ACHN (cell line): ENCODE measurements at regions not wholly inside any gene's neighbourhood (a gene's known extent, or its start where the extent isn't known, plus 50 kb on each side); places are given as distances from the start of the nearest gene placed in this dataset.
"Not testable (repeated sequence)": the region's sequence is repeated elsewhere in the genome, so short reads cannot be mapped to it uniquely, and the experiment has no call there.

Experiments
- DNase-seq: peaks from one replicate; pipeline ENCODE4 v3.0.0-alpha.2; 2015
- in situ Hi-C: cut with HindIII; loops from 2 replicates; pipeline ENCODE4 v1.10.0; 2017; ENCODE audit warnings: low sequenced_read_pairs, low pct_ligation_motif_present, low pct_unique_long_range_greater_than_20kb

- in situ Hi-C loops, result no loop called here
- no peak for DNase-seq
Observed at GRCh38 chr1:90291431-90292216, 296.7 kb downstream of the ZNF326 start.

- in situ Hi-C loops, result no loop called here
- no peak for DNase-seq
Observed at GRCh38 chr1:90282811-90283210, 287.9 kb downstream of the ZNF326 start.

- DNase-seq, in situ Hi-C loops: not testable (repeated sequence)
Observed at GRCh38 chr1:90281886-90282285, 287.0 kb downstream of the ZNF326 start.

GRCh38 chr1:90277270-90277669 lies 282.4 kb downstream of the ZNF326 start:
- in situ Hi-C loops, result no loop called here
- no peak for DNase-seq

- DNase-seq, result no peak
- in situ Hi-C loops, result no loop called here
Observed at GRCh38 chr1:90274376-90274775, 279.5 kb downstream of the ZNF326 start.

GRCh38 chr1:90273241-90273774 lies 278.4 kb downstream of the ZNF326 start:
- in situ Hi-C loops, result no loop called here
- DNase-seq, result no peak

GRCh38 chr1:90262791-90263190 lies 267.9 kb downstream of the ZNF326 start:
- in situ Hi-C loops, result no loop called here
- no peak for DNase-seq

- DNase-seq, result no peak
- in situ Hi-C loops, result no loop called here
Observed at GRCh38 chr1:90262286-90262685, 267.4 kb downstream of the ZNF326 start.

- in situ Hi-C loops, result no loop called here
- no peak for DNase-seq
Observed at GRCh38 chr1:90246069-90246468, 251.2 kb downstream of the ZNF326 start.

GRCh38 chr1:90236493-90236892 lies 241.6 kb downstream of the ZNF326 start:
- no peak for DNase-seq
- in situ Hi-C loops, result no loop called here

GRCh38 chr1:90223401-90223800 lies 228.5 kb downstream of the ZNF326 start:
- in situ Hi-C loops, result no loop called here

GRCh38 chr1:90220941-90221693 lies 226.2 kb downstream of the ZNF326 start:
- DNase-seq, result no peak
- in situ Hi-C loops, result no loop called here

More at GRCh38 chr1:90223401-90223800, 228.5 kb downstream of the ZNF326 start:
- no peak for DNase-seq

GRCh38 chr1:90220496-90220895 lies 225.6 kb downstream of the ZNF326 start:
- in situ Hi-C loops, result no loop called here
- no peak for DNase-seq

- DNase-seq, result not testable (repeated sequence)
Observed at GRCh38 chr1:90219166-90219871, 224.4 kb downstream of the ZNF326 start.

GRCh38 chr1:90210633-90211491 lies 216.0 kb downstream of the ZNF326 start:
- no peak for DNase-seq
- in situ Hi-C loops, result no loop called here

More at GRCh38 chr1:90219166-90219871, 224.4 kb downstream of the ZNF326 start:
- in situ Hi-C loops, result not testable (repeated sequence)

- in situ Hi-C loops, result no loop called here
- no peak for DNase-seq
Observed at GRCh38 chr1:90208949-90209348, 214.0 kb downstream of the ZNF326 start.

GRCh38 chr1:90206260-90206659 lies 211.3 kb downstream of the ZNF326 start:
- in situ Hi-C loops, result no loop called here
- no peak for DNase-seq

GRCh38 chr1:90204780-90205179 lies 209.9 kb downstream of the ZNF326 start:
- in situ Hi-C loops, result no loop called here
- no peak for DNase-seq
